ENCODE measurements at regions not wholly inside any gene's neighbourhood (a gene's known extent, or its start where the extent isn't known, plus 50 kb on each side); places are given as distances from the start of the nearest gene placed in this dataset.
"Not testable (repeated sequence)": the region's sequence is repeated elsewhere in the genome, so short reads cannot be mapped to it uniquely, and the experiment has no call there.

DNA sequence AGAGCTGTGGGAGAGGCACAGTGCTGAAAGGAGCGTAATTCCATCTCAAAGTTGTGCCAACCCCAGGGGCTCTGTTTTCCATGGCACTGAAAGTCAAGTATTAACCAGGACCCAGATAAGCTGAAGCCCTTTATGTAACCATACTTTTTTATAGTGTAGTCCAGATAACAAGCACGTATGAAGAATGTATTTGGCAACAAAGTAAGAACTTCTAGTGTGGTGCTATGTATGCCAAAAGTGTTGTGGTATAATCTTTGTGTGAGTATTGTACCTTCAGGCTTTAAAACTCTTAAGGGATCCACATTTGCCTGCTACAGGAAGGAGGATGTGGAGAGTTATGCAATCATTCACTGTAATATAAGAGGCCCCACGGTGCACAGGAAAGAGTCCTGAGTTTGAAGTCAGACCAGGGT, 129.4 kb downstream of the IBTK start:
- no peak overlapping the region for H3K4me3 Mint-ChIP-seq
- ChIA-PET CTCF (no interaction called here), POLR2A (no interaction called here)
- no peak overlapping the region for H3K27ac Mint-ChIP-seq
- no peaks in the 10 kb centered on the region for H3K9me3 Mint-ChIP-seq (ENCODE audit: insufficient read depth)
- no peaks in the 10 kb centered on the region for H3K4me1 Mint-ChIP-seq (ENCODE audit: low read depth)
- H3K27me3 Mint-ChIP-seq (ENCODE audit: low read depth), result no peaks in the 10 kb centered on the region
- ATAC-seq (no peak), DNase-seq (no peak)
- no peaks in the 10 kb centered on the region for H3K36me3 Mint-ChIP-seq (ENCODE audit: low read depth)

DNA sequence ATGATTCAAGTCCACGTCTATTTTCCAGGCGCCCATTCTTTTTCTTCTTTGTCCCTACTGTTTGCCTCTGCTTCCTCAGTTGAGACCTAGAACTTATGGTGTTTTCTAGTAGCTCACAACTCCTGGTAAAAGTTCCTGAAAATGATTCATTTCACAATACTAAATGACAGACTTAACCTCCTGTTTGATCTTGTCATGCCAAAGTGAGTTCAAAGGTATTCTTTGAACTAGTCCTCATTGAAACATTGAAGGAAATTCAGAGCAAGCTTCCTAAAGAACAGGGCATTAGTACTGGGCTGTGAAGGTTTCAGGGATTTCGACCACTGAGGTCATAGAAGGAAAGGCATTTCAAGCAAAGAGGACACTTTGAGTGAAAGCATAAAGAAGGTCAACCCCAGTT, 132.8 kb downstream of the IBTK start:
- Mint-ChIP-seq H3K4me3 (no peak overlapping the region), H3K4me1 (ENCODE audit: low read depth) (no peaks in the 10 kb centered on the region), H3K27me3 (ENCODE audit: low read depth) (no peaks in the 10 kb centered on the region), H3K27ac (no peak overlapping the region), H3K9me3 (ENCODE audit: insufficient read depth) (no peaks in the 10 kb centered on the region), H3K36me3 (ENCODE audit: low read depth) (no peaks in the 10 kb centered on the region)
- DNase-seq (no peak), ATAC-seq (no peak)
- CTCF ChIA-PET, result no interaction called here
- POLR2A ChIA-PET, result no interaction called here

DNA sequence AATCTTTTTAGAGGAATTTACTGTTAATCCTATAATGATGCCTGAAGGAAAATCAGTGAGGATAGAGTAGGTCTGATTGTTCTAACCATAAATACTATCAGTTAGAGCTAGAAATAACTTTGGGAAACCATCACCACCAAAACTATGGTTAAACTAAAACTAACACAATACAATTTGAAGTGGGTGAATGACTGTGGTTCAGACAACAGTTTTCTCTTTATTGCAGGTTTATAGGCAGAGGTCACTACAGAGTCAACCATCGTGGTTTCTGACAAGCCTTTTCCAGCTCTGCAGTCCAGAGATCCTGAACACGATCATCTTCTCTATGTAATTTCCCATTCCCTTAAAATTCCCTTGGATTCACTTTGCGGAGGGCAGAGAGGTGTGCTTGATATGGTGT, 134.3 kb downstream of the IBTK start:
- ATAC-seq, result no peak
- CTCF ChIA-PET, result no interaction called here
- Mint-ChIP-seq H3K4me1 (ENCODE audit: low read depth) (no peaks in the 10 kb centered on the region), H3K9me3 (ENCODE audit: insufficient read depth) (no peaks in the 10 kb centered on the region), H3K36me3 (ENCODE audit: low read depth) (no peaks in the 10 kb centered on the region), H3K27me3 (ENCODE audit: low read depth) (no peaks in the 10 kb centered on the region), H3K27ac (no peak overlapping the region), H3K4me3 (no peak overlapping the region)
- POLR2A ChIA-PET, result no interaction called here
- no peak for DNase-seq

DNA sequence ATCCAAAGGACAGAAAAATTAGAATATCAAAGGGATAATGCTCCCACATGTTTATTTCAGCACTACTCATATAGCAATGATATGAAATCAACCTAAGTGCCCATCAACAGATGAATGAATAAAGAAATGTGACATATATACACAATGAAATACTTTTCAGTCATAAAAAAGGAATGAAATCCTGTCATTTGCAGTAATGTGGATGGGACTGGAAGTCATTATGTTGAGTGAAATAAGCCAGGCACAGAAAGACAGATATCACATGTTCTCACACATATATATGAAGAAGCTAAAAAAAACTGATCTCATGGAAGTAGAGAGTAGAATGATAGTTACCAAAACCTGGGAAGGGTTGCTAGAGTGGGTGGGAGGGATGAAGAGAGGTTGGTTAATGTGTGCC, 135.7 kb downstream of the IBTK start:
- CTCF ChIA-PET, result interaction anchor here (0.6 kb wide), 1 partner anchor 585 kb away, joined by 3 read pairs; no protein-coding TSS in a partner anchor

DNA sequence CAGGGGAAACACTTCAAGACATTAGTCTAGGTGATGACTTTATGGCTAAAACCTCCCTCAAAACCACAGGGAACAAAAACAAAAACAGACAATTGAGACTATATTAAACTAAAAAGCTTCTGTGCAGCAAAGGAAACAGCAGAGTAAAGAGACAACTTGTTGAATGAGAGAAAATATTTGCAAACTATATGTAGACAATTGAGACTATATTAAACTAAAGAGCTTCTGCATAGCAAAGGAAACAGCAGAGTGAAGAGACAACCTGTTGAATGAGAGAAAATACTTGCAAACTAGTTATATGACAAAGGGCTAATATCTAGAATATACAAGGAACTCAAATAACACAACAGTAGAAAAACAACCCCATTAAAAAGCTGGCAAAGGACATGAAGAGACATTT, 136.4 kb downstream of the IBTK start:
- H3K36me3 Mint-ChIP-seq (ENCODE audit: low read depth), result no peaks in the 10 kb centered on the region
- H3K27ac Mint-ChIP-seq, result no peak overlapping the region
- no peak for ATAC-seq
- no peaks in the 10 kb centered on the region for H3K9me3 Mint-ChIP-seq (ENCODE audit: insufficient read depth)
- H3K4me1 Mint-ChIP-seq (ENCODE audit: low read depth), result no peaks in the 10 kb centered on the region
- no peaks in the 10 kb centered on the region for H3K27me3 Mint-ChIP-seq (ENCODE audit: low read depth)
- no peak overlapping the region for H3K4me3 Mint-ChIP-seq
- no peak for DNase-seq
- ChIA-PET POLR2A (no interaction called here), CTCF (interaction anchor here (0.6 kb wide), 1 partner anchor 584 kb away, joined by 3 read pairs; no protein-coding TSS in a partner anchor)

More for the DNA sequence above, 135.7 kb downstream of the IBTK start:
- POLR2A ChIA-PET, result no interaction called here
- no peaks in the 10 kb centered on the region for H3K4me1 Mint-ChIP-seq (ENCODE audit: low read depth)
- no peak overlapping the region for H3K27ac Mint-ChIP-seq
- H3K9me3 Mint-ChIP-seq (ENCODE audit: insufficient read depth), result no peaks in the 10 kb centered on the region
- H3K36me3 Mint-ChIP-seq (ENCODE audit: low read depth), result no peaks in the 10 kb centered on the region
- H3K4me3 Mint-ChIP-seq, result no peak overlapping the region
- DNase-seq, result no peak
- H3K27me3 Mint-ChIP-seq (ENCODE audit: low read depth), result no peaks in the 10 kb centered on the region
- no peak for ATAC-seq

DNA sequence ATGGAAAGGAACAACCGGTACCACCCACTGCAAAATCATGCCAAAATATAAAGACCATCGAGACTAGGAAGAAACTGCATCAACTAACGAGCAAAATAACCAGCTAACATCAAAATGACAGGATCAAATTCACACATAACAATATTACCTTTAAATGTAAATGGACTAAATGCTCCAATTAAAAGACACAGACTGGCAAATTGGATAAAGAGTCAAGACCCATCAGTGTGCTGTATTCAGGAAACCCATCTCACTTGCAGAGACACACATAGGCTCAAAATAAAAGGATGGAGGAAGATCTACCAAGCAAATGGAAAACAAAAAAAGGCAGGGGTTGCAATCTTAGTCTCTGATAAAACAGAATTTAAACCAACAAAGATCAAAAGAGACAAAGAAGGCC, 144.4 kb downstream of the IBTK start:
- ATAC-seq; DNase-seq; H3K4me3 Mint-ChIP-seq; H3K36me3 Mint-ChIP-seq (ENCODE audit: low read depth); H3K4me1 Mint-ChIP-seq (ENCODE audit: low read depth); H3K27ac Mint-ChIP-seq; H3K27me3 Mint-ChIP-seq (ENCODE audit: low read depth); H3K9me3 Mint-ChIP-seq (ENCODE audit: insufficient read depth); CTCF ChIA-PET; POLR2A ChIA-PET: not testable (repeated sequence)

DNA sequence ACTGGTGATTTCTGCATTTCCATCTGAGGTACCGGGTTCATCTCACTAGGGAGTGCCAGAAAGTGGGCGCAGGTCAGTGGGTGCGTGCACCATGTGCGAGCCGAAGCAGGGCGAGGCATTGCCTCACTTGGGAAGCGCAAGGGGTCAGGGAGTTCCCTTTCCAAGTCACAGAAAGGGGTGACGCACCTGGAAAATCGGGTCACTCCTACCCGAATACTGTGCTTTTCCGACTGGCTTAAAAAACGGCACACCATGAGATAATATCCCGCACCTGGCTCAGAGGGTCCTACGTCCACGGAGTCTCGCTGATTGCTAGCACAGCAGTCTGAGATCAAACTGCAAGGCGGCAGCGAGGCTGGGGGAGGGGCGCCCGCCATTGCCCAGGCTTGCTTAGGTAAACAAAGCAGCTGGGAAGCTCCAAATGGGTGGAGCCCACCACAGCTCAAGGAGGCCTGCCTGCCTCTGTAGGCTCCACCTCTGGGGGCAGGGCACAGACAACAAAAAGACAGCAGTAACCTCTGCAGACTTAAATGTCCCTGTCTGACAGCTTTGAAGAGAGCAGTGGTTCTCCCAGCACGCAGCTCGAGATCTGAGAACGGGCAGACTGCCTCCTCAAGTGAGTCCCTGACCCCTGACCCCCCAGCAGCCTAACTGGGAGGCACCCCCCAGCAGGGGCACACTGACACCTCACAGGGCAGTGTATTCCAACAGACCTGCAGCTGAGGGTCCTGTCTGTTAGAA, 146.0 kb downstream of the IBTK start:
- H3K4me3 Mint-ChIP-seq; DNase-seq; H3K27ac Mint-ChIP-seq; POLR2A ChIA-PET; CTCF ChIA-PET; ATAC-seq; H3K27me3 Mint-ChIP-seq (ENCODE audit: low read depth); H3K36me3 Mint-ChIP-seq (ENCODE audit: low read depth); H3K4me1 Mint-ChIP-seq (ENCODE audit: low read depth); H3K9me3 Mint-ChIP-seq (ENCODE audit: insufficient read depth): not testable (repeated sequence)

DNA sequence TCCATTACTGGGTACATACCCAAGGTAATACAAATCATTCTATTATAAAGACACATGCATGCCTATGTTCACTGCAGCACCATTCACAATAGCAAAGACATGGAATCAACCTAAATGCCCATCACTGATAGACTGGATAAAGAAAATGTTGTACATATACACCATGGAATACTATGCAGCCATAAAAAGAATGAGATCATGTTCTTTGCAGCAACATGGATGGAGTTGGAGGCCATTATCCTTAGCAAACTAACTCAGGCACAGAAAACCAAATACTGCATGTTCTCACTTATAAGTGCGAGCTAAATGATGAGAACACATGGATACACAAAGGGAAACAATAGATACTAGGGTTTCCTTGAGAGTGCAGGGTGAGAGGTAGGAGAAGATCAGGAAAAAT, 146.8 kb downstream of the IBTK start:
- POLR2A ChIA-PET; CTCF ChIA-PET; H3K27me3 Mint-ChIP-seq (ENCODE audit: low read depth); ATAC-seq; H3K27ac Mint-ChIP-seq; H3K9me3 Mint-ChIP-seq (ENCODE audit: insufficient read depth); H3K36me3 Mint-ChIP-seq (ENCODE audit: low read depth); DNase-seq; H3K4me1 Mint-ChIP-seq (ENCODE audit: low read depth); H3K4me3 Mint-ChIP-seq: not testable (repeated sequence)

DNA sequence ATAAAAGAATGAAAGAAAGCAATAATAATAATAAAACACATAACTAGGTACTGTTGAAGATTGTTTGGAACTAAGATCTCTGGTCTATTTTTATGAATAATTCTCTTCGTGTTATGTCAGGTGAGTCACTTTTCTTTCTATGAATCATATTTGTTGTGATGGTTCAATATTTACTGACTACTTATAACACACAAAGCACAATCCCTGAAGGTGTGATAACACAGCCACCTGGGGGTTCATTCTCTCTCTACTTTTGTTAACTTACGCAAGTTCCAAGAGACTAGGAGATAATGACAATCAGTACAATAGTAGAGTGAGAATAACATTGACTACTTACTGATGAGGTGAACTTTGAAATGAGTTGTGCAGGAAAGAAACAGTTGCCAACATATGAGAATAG, 149.9 kb downstream of the IBTK start:
- no peak for ATAC-seq
- DNase-seq, result no peak
- POLR2A ChIA-PET, result no interaction called here
- CTCF ChIA-PET, result no interaction called here
- no peaks in the 10 kb centered on the region for H3K36me3 Mint-ChIP-seq (ENCODE audit: low read depth)
- H3K4me1 Mint-ChIP-seq (ENCODE audit: low read depth), result no peaks in the 10 kb centered on the region
- H3K9me3 Mint-ChIP-seq (ENCODE audit: insufficient read depth), result no peaks in the 10 kb centered on the region
- H3K27me3 Mint-ChIP-seq (ENCODE audit: low read depth), result no peaks in the 10 kb centered on the region
- H3K4me3 Mint-ChIP-seq, result no peak overlapping the region
- no peak overlapping the region for H3K27ac Mint-ChIP-seq

DNA sequence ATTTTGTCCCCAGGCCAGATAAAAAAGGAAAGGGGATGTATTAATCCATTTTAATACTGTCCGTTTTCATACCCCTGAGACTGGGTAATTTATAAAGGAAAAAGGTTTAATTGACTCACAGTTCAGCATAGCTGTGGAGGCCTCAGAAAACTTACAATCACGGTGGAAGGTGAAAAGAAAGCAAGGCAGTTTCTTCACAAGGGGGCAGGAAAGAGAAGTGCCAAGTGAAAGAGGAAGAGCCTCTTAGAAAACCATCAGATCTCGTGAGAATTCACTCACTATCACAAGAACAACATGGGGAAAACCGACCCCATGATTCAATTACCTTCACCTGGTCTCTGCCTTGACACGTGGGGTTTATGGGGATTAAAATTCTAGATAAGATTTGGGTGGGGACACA, 152.5 kb downstream of the IBTK start:
- Mint-ChIP-seq H3K9me3 (ENCODE audit: insufficient read depth) (no peaks in the 10 kb centered on the region), H3K4me1 (ENCODE audit: low read depth) (no peaks in the 10 kb centered on the region), H3K27ac (no peak overlapping the region), H3K27me3 (ENCODE audit: low read depth) (no peaks in the 10 kb centered on the region), H3K4me3 (no peak overlapping the region), H3K36me3 (ENCODE audit: low read depth) (no peaks in the 10 kb centered on the region)
- ChIA-PET POLR2A (no interaction called here), CTCF (no interaction called here)
- ATAC-seq, result no peak
- DNase-seq, result no peak

DNA sequence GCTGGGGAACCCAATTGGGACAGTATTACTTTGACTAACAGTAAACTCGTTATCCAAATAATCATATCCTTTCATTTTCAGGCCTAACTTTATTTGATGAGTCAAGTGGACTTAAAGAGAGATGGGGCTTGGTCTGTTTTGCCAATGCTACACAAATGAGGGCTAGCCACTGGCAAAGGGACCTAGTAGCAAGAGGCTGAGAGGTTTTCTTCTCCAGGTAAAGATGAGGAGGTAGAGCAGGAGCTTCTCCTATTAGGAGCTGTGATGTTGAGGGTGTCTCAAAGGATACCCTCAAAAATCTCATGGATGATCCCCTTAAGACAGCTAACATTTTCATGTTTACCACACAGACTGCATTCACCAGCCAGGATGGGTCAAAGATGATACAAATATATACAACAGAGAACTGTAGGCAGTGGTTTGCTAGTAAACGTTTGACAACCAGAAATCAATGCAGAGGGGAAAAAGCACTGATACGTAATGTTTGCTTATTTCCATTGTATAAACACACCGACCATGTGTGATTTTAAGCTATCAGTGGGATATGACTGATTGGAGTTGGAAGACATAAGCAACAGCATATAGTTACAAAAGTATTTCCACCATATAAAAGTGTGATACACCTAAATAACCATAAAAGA, 153.3 kb downstream of the IBTK start:
- ChIA-PET POLR2A (interaction anchor here (0.6 kb wide), 1 partner anchor 104 kb away, joined by 4 read pairs; no protein-coding TSS in a partner anchor), CTCF (no interaction called here)
- Mint-ChIP-seq H3K36me3 (ENCODE audit: low read depth) (no peaks in the 10 kb centered on the region), H3K4me3 (no peak overlapping the region), H3K27me3 (ENCODE audit: low read depth) (no peaks in the 10 kb centered on the region), H3K4me1 (ENCODE audit: low read depth) (no peaks in the 10 kb centered on the region), H3K27ac (no peak overlapping the region), H3K9me3 (ENCODE audit: insufficient read depth) (no peaks in the 10 kb centered on the region)
- DNase-seq (no peak), ATAC-seq (no peak)

DNA sequence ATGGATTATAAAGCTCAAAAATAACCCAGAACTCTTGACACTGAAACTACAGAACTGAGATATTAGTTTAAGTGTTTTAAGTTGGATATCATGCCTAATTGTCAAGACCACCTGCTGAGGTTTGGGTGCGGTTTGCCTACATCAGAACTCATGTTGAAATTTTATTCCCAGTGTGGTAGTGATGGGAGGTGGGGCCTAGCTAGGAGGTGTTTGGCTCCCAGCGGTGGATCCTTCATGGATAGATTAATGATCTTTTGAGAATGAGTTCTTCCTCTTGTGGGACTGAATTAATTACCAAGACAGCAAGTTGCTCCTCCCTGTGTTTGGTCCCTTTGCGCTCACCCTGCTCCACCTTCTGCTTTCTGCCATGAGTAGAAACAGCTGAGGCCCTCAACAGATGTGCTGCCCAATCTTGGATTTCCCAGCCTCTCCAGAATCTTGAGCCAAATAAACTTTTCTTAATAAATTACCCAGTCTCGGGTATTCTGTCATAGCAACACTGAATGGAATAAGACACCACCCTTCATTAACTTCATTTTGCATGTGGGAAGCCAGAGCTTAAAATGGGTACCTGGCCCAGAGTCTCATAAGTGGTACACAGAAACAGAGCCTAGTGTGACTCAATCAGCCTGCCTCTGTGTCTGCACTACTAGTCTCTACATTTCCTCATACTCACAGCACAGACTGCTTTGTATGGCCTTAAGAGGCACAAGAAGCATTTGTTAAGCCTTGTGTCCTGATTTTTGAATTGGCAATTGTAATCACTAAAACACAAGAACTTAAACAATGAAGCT, 158.4 kb downstream of the IBTK start:
- Mint-ChIP-seq H3K9me3 (ENCODE audit: insufficient read depth) (no peaks in the 10 kb centered on the region), H3K4me3 (no peak overlapping the region), H3K27ac (no peak overlapping the region), H3K36me3 (ENCODE audit: low read depth) (no peaks in the 10 kb centered on the region), H3K27me3 (ENCODE audit: low read depth) (no peaks in the 10 kb centered on the region), H3K4me1 (ENCODE audit: low read depth) (no peaks in the 10 kb centered on the region)
- no peak for DNase-seq
- ATAC-seq, result no peak
- ChIA-PET CTCF (no interaction called here), POLR2A (no interaction called here)
